Stimulated activated CD4-positive, alpha-beta T cell treated with anti-CD3 and anti-CD28 coated beads, Interleukin-1b, Interleukin-23, amount 100 ng/mL, for 24 hours (primary cell): ENCODE measurements at regions not wholly inside any gene's neighbourhood (a gene's known extent, or its start where the extent isn't known, plus 50 kb on each side); places are given as distances from the start of the nearest gene placed in this dataset.
"Not testable (repeated sequence)": the region's sequence is repeated elsewhere in the genome, so short reads cannot be mapped to it uniquely, and the experiment has no call there.

Experiments used
- DNase-seq, 4 experiments: peaks; one replicate each; pipeline ENCODE4 v3.0.0-alpha.2; 2020; ENCODE audit warnings: low read depth in 4 of 4, low spot score in 1 of 4

DNA sequence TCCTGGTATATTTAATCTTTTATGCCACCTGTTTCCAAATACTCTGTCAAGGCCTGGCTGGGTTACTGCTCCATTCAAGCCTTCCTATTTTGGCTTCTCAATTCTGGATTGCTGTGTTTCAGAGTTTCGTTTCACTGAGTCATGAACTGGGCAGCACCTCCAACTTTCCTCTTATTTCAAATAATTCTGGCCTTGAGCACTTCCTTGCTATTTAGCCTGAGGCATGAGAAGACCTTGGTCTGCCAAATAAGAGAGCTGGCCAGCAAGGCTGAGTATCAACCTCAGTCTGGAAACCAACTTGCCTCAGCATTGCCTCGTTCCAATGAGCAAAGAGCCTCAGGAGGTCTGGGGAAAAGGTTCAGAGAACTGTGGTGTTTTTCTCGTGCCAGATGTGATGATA is 66.6 kb downstream of the TNFAIP3 start:
- DNase-seq, result no peak

DNA sequence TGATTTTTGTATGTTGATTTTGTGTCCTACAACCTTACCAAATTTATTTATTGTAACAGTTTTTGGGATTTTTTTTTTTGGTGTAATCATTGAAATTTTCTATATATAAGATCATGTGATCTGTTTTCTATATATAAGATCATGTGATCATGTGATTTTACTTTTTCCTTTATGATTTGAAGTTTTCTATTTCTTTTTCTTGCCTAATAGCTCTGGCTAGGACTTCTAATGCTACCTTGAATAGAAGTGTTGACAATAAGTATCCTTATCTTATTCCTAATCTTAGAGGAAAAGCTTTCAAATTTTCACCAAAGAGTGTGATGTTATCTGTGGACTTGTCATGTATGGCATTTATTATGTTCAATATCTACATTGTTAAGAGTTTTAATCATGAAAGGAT is 69.7 kb downstream of the TNFAIP3 start:
- no peak for DNase-seq

DNA sequence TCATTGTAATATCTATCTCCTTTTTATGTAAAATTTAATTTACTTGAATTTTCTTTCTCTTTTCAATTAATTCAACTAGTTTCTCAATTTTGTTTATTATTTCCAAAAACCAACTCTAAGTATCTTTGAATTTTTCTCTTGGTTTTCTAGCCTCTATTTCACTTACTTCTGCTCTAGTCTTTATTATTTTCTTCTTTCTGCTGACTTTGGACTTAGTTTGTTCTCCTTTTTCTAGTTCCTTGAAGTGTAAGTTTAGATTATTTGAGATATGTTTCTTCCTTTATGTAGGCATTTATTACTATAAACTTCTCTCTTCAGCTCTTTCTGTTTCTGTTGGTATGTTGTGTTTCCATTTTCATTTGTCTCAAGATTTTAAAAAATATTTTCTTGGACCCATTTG is 70.8 kb downstream of the TNFAIP3 start:
- DNase-seq, result no peak

DNA sequence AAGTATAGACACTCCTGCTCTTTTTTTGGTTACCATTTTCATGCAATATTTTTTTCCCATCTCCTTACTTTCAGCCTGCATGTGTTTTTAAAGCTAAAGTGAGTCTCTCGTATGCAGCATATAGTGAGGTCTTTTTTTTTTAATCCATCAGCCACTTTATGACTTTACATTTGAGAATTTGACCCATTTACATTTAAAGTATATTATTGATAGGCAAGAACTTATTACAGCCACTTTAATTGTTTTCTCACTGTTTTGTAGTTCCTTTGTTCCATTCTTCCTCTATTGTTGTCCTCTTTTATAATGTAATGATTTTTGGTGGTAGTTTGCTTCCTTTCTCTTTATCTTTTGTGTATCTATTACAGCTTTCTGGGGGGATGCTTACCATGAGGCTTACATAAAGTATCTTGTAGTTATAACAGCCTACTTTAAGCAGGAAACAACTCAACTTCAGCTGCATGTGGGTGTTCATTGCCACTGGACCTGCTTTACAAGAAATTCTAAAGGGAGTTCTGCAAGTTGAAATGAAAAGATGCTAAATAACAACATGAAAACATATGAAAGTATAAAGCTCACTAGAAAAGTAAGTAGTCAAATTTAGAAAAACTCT is 71.8 kb downstream of the TNFAIP3 start:
- DNase-seq, result no peak

DNA sequence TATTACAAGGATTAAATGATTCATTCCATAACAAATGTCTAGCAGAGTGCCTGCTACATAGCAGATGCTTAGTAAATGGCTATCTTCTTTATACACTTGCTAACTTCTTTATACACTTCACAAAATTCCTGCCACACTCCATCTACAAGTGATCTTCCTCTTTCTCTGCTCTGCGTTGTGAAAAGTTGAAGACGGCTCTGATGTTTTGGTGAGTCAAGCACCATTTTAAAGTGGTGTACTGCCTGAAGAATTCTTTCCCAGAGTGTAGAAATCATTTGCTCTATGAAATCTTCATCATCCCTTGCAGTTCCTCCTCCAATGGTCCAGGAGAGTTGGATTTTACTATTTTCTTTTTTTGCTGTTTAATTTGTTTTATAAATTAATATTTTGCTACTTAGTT is 74.9 kb downstream of the TNFAIP3 start:
- no peak for DNase-seq

DNA sequence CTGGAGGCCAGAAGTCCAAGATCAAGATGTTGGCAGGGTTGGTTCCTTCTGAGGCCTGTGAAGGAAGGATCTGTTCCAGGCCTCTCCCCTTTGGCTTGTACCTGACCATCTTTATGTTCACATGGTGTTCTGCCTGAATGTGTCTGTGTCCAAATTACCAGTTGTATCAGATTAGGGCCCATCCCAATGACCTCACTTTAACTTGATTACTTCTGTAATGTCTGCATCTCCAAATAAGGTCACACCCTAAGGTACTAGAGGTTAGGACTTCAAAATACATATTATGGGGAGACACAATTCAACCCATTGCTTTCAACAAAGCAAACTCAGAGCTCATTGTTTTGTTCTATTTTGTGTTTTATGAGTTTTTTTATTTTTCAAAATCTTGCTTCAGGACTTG is 75.7 kb downstream of the TNFAIP3 start:
- DNase-seq, result no peak

DNA sequence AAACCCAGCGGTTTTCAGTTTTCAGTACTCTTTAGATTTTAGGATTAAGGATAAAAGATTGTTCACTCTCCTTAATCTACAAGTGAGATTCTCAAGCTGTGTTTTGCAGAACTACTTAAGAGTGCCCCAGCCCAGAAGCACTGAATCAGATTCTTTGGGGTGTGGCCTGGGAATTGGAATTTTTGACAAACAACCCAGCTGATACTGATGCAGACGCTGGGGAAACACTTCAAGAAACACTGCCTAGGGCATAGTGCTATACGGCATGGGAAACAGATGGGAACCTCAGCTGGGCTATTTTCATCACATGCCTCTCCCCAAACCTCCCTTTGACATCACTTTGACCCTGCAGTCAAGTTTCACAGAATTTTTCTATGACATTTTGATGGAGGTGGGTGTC is 77.3 kb downstream of the TNFAIP3 start:
- DNase-seq, result not testable (repeated sequence)

DNA sequence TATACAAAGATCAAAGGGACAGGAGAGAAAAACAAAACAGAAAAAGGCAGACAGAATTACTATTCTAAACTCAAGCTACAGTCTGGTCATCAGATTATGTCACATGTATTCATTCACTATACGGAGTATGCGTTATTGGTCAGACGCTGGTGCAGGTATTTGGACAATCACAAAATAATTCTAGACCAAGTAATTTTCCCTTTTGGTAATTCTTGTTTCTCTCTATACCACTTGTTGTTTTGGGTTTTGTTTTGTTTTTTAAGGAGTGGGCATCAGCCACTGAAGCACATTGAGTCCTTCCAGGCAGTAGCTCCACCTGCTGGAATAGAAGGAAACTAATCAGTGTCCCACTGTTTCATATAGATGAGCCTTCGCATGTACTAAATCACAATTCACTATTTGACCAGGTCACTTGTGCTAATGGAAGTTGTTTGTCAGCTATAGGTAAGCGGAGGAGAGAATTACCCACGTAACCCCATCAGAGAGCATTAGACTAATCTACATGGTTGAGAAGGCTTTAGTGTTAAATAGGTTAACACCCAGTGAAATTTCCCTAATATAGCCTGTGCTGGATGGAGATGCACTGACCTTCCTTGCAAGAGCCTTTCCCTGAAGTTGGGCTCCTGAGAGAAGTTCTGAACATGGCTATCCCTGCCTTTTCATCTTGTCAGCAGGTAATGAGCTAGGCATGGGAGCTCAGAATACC is 77.9 kb downstream of the TNFAIP3 start:
- DNase-seq, result no peak

DNA sequence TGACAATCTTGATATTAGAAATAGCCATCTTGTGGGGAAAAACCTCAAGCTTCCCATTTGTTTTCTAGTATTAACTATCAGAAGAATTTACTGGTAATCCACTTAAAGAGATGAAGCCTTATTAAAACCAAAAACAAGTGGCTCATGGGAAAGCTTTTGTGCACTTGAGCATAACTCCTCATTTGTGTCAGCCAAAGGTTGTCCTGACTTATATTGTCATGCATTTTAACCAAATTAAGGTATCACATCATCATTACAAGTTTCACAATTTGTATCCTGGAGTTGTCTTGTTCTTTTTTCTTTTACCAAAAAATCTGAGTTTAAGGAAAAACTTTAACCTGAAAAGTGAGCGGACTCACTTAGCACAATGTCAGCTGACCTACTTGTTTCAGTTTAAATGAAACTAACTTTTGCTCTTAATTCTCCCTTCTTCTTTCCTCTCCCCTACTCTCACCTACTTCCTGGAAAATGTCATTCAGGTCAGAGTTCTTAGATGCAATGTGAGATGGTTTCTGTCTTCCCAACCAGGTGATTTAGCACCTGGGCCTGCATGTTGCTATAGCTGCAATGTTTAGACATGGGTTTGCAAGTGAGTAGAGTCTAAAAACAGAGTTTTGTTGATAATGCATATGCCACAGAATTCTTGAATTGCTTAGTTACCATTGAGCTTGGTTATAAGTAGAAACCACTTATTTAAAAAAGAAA is 82.8 kb downstream of the TNFAIP3 start:
- no peak for DNase-seq

DNA sequence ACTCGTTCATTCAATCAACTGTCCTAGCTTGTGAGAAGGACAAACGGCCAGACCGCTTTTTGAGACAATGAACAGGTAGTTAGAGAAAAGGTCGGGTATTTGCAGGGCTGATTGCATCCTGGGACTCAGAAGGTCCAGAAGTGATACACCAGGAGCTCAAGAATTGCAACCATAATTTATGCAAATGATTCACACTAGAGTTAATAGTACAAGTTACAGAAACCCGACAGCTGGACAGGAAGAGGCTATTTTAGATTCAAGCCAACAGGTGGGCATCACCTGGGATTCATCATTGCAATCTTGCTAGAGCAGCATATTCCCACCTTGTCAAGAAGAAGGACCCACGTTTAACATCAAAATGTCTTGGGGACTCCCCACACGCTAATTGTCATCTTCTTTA is 83.5 kb downstream of the TNFAIP3 start:
- no peak for DNase-seq

DNA sequence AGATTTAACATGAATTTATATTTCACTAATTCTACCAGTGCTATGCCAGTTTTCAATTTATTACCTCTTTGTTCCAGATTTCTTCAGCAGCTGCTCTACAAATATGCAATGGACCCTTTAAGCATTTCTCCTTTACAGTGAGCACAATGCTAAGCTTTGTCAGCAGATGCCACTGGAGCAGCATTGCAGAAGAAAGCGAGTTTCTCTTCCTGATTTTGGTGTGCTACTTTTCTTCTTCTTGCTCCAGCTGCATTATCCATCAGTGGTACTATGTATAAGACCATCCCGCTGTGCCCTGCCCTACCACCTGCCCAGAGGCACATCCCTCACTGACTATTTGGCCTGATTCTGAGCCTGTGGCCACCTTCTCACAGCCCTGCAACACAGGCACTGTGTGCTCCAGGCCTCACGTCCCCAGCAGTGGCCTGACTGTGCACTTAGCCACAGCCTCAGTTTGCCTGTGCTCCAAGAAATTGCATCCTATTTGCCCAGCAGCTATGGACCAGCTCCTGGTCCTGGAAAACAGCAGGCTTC is 84.1 kb downstream of the TNFAIP3 start:
- DNase-seq, result no peak

DNA sequence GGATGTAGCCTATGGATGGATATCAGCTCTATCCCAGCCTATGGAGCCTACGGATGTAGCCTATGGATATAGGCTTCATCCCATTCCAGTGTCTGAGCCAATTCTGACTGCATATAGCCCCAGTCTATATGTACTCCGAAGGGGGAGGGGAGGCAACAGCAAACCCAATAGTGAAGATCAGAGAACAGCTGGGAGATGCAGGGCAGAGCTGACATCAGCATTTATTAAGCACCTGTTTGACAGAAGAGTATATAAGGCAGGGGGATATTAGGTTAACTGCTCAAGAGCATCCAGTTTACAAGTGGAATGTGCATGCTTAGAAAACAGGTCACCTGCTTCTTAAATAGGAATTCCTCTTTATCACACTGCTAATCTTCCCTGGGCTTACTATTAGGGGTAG is 85.2 kb downstream of the TNFAIP3 start:
- DNase-seq, result no peak

DNA sequence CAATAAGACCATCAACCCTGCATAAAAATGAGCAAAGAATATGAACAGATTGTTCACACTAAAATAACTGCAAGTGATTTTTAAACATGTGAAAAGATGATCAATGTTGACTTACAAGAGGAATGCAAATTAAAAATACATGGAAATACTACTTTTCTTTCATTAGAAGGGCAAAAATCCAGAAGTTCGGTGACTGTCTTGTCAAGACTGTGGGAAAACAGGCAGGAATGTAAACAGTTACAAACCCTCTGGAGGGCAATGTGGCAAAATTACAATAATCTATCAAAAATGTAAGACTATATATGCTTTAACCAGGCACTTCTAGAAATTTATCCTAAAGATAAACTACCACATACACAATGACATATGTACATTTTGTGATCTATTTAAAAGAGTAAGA is 86.7 kb downstream of the TNFAIP3 start:
- DNase-seq, result no peak

DNA sequence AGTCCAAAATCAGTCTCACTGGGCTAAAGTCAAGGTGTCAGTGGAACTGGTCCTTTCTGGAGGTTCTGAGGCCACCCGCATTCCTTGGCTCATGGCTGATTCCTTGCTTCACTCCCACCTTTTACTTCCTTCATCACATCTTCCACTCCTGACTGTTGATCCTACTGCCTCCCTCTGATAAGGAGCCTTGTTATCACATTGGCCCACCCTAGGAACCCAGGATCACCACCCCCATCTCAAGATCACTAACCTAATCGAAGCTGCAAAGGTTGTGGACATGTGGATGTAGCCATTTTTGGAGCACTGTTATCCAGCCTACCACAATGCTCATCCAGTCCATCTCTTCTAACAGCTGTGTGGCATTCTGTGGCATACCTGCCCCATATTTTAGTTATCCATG is 87.2 kb downstream of the TNFAIP3 start:
- no peak for DNase-seq

DNA sequence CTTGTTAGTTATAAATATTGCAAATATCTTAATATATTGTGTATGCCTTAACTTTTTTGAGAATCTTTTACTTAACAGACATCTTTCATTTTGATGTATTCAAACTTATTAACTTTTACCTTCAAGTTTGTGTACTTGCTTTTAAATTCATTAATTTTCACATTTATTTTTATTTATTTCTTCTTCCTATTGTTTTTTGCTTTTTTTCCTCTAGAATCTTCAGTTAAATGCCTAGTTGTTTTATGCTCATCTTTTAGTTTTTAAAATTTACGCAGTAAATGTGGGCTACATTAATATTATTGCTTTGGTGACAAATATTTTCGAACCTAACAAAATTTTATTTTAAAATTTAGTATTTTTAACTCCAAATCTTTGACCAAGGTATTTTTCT is 89.0 kb downstream of the TNFAIP3 start:
- no peak for DNase-seq

DNA sequence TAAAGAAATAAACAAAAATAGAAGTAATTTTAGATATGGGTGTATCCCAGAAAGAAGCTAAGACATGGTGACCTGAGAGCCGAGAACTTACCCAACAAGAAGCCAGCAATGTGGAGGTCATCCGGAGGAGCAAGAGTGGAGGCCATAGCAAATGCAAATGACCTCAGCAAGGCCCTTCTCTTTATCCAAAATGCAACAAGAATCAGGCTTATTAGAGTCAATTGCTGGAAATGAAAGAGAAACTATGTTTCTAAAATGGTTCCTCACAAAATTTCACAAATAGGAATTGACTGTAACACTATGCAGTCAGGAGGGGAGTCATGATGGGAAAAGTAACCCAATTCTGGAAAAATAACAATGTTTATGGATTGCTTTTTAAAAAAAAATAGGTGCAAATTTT is 90.4 kb downstream of the TNFAIP3 start:
- no peak for DNase-seq

DNA sequence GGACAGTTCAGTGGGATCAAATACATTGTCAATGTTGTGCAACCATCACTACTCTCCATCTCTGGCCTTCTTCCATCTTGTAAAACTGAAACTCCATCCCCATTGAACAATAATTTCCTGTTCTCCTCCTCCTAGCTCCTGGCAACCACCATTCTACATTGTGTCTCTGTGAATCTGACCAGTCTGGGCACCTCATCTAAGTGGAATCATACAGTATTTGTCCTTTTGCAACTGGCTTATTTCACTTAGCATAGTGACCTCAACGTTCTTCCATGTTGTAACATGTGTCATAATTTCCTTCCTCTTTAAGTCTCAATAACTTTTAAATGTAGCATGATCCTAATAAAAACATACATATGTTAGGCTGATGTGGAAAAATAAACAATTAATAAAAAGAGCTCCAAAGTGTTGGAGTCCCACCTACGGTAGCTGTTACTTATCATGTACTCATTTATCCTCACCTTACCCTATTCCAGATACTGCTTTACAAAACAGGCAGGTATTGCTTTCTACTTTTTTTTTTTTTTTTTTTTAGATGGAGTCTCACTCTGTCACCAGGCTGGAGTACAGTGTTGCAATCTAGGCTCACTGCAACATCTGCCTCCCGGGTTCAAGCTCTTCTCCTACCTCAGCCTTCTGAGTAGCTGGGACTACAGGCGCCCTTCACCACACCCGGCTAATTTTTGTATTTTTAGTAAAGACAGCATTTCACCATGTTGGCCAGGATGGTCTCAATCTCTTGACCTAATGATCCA is 91.9 kb downstream of the TNFAIP3 start:
- no peak for DNase-seq

DNA sequence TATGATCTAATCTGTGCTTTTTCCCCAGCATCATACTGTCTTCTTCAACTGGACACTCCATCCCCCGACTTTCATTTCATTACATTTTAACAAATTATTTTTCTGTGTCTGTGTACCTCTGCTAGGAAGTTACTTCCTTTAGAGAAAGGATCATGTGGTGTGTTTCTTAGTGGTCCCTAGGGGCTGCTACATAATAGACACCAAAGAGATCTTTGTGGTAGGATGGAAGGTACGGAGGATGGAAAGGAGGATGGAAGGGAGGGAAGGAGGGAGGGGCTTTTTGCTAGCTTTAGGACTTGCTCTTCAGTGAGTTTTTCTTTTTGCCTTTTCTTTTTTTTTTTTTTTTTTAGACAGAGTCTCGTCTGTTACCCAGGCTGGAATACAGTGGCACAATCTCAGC is 95.7 kb downstream of the TNFAIP3 start:
- DNase-seq, result no peak

DNA sequence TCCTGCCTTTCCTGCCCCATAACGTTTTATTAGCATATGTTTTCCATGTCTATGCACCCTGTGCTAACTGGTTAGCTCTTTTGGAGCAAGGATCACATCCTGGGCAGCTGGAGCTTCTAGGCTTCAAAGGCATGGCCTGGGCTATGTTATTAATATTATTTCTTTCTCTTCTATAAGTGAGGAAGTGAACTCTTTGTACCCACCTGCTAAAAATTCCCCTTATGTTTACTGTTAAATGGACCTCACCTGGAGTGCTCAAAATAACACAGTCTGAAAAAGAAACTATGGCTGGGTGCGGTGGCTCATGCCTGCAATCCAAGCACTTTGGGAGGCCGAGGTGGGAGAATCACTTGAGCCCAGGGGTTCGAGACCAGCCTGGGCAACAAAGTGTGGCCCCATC is 97.8 kb downstream of the TNFAIP3 start:
- no peak for DNase-seq

DNA sequence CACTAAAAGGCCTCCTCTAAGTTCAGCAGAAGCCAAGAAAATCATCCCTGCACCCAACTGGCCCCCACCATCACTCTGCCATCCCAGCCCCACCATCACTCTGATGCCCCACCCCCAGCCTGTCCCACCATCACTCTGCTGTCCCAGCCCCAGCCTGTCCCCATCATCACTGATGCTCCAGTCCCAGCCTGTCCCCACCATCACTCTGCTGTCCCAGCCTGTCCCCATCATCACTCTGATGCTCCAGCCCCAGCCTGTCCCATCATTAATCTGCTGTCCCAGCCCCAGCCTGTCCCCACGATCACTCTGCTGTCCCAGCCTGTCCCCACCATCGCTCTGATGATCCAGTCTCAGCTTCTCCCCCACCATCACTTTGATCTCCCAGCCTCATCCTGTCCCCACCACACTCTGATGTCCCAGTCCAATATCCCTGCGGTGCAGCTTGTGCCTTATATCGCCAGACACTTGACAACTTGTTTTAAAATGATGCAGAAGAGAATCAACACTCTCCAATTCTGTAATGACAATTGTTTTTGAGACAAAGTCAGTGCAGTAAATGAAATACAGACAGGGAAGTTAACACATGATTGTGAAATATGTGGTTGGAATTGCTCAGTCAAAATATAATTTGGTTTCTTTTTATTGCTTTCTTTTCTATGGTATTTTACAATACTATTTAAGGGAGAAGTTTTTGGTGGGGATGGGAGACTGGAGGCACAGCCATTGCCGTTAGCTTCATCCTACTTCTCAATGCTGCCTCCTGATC is 100.8 kb downstream of the TNFAIP3 start:
- DNase-seq, result no peak

DNA sequence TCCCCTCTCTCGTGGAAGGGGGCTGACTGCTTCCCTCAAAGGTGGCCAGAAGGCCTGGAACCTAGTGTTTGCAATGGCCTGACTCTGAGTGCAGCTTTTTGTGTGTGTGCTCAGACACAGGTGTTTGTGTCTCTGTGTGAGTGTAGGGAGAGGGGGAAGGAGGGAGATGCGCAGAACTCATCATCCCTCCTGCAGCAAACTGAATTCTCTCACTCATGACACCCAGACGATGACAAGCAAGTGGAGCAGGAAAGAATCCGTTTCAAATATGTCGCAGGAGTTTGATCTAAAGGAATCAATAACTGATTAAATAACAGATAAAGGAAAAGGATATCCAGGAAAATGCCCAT is 101.4 kb downstream of the TNFAIP3 start:
- no peak for DNase-seq
